ENCODE measurements at regions not wholly inside any gene's neighbourhood (a gene's known extent, or its start where the extent isn't known, plus 50 kb on each side); places are given as distances from the start of the nearest gene placed in this dataset.

DNA sequence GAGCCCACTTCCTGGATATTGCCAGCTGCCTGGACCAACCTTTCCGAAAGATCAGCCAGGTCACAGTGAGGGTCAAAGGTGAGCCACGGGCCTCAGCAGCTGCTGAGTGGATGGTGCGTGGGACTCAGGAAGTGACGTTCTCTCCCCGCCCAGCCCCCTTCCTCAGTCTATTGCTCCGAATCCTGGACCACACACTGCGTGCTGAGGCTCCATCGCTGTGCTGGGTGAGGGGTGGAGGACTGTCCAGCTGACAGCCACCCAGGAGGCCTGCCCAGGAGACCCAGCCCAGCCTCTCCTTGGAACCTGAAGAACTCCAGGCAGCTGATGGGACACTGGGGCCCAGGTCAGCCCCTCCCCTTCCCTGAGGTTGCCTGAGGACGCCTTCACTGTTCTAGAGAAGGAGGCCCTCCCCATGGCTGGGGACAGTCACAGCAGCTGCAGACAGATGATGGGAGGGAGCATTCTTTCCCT lies 94.4 kb upstream of the CD93 start:
- ATAC-seq (peak; percentile 55), DNase-seq (ENCODE audit: low spot score) (no peak)

DNA sequence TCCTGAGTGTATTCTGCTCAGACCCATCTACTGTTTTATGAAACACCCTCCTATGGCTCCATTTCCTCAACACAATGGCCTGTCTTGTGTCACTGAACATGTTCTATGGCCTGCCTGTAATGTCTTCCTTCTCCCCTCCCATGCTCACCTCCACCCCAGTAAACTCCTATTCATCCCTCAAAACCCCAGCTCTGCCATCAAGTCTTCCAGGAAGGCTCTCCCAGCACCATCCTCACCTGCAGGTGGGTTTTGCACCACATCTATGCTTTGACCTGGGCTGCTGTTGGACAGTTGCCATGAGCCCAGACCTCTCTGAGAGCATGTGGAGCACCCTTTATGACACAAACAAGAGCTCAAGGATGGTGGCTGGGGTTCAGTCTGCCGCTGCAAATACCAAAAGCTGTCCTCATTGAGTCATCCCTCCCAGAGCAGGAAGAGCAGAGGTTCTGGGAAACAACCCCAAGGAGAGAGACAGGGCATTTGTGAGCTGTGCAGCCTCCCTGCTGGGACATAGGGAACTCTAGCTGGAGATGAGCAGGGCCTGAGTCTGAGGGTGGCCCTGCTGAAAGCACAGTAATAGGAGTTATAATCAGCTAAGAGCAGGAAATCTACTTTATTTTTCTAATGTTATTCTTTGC lies 93.8 kb upstream of the CD93 start:
- DNase-seq (ENCODE audit: low spot score) (no peak), ATAC-seq (peak; percentile 35)

DNA sequence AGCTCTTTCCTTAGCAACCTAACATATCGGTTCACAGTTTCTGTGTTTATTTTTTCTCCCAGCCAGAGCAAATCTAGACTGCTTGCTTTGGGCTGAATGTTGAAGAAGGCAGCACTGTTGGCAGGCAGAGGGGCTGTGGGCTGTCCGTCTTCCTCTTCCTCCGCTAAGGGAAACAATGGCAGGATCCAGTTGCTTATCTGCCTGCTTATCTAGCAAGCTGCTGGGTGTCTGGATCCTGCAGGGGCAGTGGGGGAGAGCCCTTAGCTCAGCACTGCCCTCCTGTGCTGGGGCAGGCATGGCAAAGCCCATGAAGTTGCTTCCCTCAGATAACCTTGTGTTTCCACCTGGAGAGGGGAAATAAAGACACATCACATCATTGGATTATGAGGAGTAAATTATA lies 92.7 kb upstream of the CD93 start:
- ATAC-seq (peak; percentile 57), DNase-seq (ENCODE audit: low spot score) (no peak)

- ATAC-seq: no peak
- DNase-seq (ENCODE audit: low spot score): no peak
Measured at GRCh38 chr20:23174821-23175220, 88.7 kb upstream of the CD93 start.

DNA sequence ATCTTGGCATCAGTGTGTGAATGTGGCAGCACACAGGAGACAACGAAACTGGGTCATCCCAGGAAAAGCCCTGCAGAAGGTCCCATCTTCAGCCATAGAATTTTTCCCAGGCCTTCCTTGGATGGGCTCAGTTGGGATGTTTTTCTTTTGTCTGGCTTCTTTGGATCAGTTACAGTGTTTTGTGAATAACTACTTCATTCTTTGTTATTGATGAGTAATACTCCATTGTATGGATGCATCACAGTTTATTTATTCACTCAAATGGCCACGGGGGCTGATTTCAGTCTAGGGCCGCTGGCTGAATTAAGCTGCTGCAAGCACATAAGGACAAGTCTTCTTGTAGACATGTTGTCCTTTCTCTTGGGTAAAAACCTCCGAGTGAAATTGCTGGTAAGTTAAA lies 81.3 kb upstream of the CD93 start:
- no peak for ATAC-seq
- no peak for DNase-seq (ENCODE audit: low spot score)

DNA sequence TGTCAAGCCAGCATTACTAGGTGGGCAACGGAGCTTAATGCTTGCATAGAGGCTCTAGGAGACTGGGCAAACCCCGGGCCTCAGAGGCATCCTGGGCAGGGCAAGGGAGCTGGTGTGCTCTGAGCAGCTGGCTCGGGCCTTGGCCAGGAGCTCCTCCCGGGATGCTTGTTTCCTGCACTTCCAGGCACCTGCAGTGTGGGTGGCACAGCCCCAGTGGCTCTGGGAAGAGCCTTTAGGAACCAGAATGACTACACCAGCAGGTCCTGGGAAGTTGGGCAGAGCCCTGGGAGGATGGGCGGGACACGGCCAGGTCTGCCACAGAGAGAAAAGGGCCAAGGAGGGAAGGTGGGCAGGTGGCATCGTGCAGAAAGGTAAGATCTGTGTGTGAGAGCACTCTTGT lies 80.4 kb upstream of the CD93 start:
- DNase-seq (ENCODE audit: low spot score) (no peak), ATAC-seq (no peak)

- DNase-seq (ENCODE audit: low spot score) (peak; percentile 37), ATAC-seq (no peak)
Measured at GRCh38 chr20:23165964-23166363, 79.8 kb upstream of the CD93 start.

GRCh38 chr20:23165307-23165750 lies 79.2 kb upstream of the CD93 start:
- DNase-seq (ENCODE audit: low spot score) (peak; percentile 39), ATAC-seq (no peak)

DNA sequence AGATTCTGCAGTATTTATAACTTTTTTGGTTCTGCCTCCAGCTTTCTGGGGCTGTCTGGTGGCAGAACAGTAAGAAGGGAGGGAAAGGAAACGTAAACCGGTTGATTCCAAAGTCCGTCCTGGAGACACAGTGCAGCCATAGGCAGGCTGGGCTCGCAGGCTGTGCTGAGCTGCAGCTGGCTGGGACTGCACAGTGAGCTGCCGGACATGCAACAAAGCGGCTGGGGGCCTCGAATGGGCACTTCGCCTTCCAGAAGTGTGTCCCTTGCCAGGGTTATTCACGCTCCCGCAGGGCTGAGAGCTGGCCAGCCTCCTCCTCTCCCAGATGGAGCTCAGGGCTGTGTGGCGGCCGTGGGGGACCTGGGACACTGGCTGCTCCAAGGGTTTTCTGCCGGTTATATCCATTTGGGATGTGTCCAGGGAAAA lies 78.1 kb upstream of the CD93 start:
- DNase-seq (ENCODE audit: low spot score) (no peak), ATAC-seq (peak; percentile 23)

DNA sequence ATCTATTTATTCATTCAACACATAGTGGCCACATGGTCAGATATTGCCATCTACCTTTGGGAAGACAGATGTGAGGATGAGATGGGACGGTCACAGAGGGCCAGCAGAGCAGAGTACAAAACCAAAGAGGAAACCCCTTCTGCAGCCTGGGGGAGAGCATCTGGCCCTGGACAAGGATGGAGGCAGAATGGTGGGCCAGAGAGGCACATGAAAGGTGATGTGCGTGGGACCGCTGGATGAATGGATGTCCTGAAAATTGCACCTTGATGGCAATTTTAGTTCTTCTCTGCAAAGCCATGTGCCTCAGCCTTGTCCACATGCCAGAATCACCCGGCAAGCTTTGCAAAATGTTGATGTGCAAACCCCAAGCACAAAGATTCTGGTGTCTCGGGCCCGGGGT lies 77.4 kb upstream of the CD93 start:
- DNase-seq (ENCODE audit: low spot score): no peak

DNA sequence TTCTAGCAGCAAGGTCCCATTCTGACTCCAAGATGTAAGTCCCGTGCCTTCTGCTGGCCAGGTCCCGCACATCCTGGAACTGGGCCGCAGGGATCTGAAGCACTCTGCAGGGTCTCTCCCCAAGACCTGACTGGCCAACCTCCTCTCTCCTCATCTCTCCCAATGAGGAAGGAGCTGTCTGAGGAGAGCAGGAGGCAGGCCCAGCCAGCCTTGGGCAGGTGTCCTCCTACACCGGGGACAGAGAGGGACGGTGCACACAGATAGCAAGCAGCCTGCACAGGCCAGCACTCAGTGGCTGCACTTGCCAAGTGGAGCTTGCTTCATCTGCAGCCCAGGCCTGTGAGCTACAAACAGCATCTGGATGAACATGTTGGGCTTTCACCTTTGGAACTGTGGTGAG lies 76.8 kb upstream of the CD93 start:
- DNase-seq (ENCODE audit: low spot score) (peak; percentile 42), ATAC-seq (no peak)

More for the DNA sequence above, 77.4 kb upstream of the CD93 start:
- no peak for ATAC-seq

DNA sequence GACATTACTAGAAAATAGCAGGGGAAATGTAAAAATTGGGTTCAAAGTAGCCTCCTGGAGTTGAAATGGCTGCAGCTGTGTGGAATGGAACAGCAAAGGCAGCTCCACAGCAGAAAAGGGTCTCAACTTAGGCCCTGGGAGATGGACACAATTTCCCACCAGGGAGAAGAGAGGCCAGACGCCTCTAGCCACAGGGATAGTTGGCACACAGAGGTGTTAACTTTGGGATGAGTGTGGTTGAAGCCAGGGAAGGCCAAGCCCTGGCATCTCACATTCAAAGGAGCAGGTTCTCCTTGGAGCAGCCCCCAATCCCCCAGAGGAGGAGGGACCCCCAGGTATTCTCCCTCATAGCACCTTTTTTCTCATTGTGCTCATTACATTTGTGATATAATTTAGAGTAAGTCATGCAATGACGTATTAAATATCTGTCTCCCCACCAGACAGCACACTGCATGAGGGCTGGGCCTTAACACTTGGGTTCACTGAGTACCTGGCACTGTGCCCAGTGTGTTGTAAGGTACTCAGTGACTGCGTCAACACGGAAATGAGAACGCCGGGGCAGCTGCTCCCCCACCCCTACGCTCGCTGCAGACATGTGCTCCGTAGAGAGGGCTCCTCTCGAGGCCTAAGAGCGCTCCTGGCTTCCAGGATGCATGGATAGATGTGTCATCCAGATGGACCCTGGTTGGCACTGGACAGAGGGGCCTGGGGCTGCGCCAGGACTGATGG lies 76.0 kb upstream of the CD93 start:
- ATAC-seq (peak; percentile 68), DNase-seq (ENCODE audit: low spot score) (peak; percentile 69)

DNA sequence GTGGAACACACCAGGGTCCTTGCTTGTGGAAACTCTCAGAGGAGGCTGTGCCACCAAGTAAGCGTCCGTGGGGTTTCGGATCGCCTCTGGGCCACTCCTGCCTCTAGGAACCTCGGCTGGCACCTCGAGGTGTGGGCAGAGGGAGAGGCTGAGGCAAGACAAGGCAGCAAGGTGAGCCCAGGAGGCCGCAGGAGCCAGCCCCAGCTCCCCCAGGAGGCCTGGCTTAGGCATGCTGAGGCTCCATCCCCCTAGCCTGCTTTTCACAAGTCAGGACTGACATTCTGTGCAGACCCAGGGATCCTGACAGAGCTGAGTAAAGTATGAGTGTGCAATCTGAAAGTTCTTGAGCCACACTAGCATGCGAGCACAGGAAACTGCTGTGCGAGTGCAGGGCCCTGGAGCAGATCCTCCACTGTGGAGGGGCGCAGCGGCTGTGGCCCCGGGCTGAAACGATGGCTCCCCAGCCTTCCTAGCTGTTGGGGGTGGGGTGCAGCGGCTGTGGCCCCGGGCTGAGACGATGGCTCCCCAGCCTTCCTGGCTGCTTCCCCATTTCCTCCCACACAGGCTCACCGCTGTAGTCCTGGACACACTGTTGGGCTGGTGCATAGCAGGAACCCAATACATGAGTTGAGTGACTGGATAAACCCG lies 75.2 kb upstream of the CD93 start:
- peak; percentile 43 for DNase-seq (ENCODE audit: low spot score)
- ATAC-seq: peak; percentile 22

DNA sequence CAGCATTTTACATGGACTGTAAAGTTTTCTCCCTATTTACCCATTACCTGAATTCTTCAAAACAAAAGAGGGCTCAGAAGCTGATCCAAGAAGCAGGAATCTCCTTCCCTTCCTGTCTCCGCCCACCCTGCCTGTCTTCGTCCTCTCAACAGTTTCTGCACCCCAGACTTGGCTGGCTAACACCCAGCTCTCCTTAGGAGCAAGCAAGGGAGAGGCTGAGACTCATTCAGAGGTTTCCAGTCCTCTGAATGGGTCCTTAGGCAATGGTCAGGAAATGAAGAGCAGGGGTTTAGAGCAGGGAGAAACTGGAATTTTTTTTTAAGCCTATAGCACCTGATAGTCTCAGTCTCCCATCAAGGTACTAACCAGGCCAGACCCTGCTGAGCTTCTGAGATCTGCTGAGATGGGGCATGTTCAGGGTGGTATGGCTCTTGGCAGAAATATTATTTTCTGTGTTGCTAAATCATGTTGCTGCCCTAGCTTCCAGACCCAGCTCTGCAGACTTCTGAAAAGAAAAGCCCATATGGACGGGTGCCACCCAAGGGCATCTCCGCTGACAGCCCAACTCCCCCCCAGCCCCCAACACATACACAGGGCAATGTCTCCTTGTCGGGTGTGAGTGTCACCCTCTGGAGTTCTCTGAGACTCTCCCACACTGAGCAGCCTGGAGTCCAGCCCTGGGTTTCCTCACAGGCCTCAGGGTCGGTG lies 74.6 kb upstream of the CD93 start:
- ATAC-seq (no peak), DNase-seq (ENCODE audit: low spot score) (no peak)

DNA sequence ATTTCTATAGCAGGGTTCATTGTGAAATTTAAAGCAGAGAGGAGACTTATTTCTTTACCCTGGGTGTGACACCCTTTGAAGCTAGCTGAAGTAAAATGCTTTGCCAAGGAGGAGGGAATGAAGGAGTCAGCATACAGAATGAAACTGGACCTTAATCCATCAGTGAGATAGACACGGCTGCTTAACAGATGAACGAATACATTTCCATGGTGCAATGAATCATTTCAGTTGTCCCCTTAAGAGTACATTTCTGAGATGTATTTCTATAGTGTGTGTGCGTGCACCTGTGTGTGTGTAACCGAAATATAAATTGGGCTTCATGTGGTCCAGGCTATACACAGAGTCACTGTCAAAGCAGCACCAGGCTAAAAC lies 73.8 kb upstream of the CD93 start:
- ATAC-seq: no peak
- DNase-seq (ENCODE audit: low spot score): no peak

GRCh38 chr20:23159256-23159946 lies 73.3 kb upstream of the CD93 start:
- ATAC-seq (peak; percentile 27), DNase-seq (ENCODE audit: low spot score) (no peak)

DNA sequence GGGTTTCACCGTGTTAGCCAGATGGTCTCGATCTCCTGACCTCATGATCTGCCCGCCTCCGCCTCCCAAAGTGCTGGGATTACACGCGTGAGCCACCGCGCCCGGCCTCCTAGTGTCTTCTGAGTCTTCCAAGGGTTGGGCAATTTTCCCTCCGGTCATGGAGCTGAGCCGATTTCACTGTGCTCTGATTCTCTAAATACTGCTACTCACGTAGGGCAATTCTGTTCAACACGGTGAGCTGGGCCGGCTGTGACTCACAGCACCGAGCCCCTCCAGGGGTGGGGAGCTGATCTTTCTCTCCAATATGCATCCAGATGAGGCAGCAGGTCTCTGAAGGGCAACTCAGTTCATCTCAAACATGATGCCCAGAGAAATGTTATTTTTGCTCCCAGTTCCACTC lies 71.6 kb upstream of the CD93 start:
- DNase-seq (ENCODE audit: low spot score) (peak; percentile 40), ATAC-seq (no peak)

GRCh38 chr20:23156842-23157423 lies 70.8 kb upstream of the CD93 start:
- no peak for DNase-seq (ENCODE audit: low spot score)
- no peak for ATAC-seq

DNA sequence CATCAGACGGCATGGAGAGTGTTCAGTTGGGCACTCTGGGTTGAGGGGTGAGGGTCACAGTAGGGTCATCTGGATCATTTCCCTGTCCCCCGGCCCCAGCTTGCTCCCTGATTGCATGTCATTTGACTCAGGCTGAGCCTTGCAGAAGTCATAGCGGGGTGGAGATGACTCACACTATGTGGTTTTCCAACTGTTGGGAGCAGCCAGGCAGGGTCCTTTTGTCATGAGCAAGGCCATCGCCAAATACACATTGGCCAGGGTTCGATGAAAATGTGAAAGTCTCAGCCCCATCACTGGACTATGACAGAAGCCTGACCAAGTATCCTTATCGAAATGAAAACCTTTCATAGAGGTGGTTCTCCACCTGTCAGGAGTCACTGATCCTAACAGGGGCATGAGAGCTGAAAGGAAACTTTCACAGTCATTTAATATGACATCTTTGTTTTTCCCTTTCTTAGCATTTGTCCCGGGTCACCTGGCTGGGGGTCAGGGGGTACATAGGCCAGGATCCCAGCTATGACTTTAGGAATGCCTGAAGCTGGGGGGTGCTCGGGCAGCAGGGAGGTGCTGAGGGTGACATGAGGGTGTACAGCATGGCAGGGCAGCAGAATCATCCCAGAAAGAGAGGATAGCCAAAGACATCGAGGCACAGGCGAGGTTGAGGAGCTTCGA lies 70.2 kb upstream of the CD93 start:
- DNase-seq (ENCODE audit: low spot score): peak; percentile 39
- ATAC-seq: no peak

- DNase-seq (ENCODE audit: low spot score): no peak
Measured at GRCh38 chr20:23155141-23155590, 69.0 kb upstream of the CD93 start.

More at GRCh38 chr20:23155141-23155590, 69.0 kb upstream of the CD93 start:
- ATAC-seq: no peak

Data from left lobe of liver (tissue), 2 donors.